Eye (tissue), 1 donor: ENCODE measurements at regions not wholly inside any gene's neighbourhood (a gene's known extent, or its start where the extent isn't known, plus 50 kb on each side); places are given as distances from the start of the nearest gene placed in this dataset.
A peak's percentile ranks its signal among the peaks of the same experiment; 100 is the strongest.

Source experiments
- DNase-seq: peaks from one replicate; pipeline ENCODE4 v3.0.0-alpha.2; 2015

GRCh38 chr3:150213577-150213976 is 194.5 kb upstream of the TSC22D2 start:
- no peak for DNase-seq

- no peak for DNase-seq
These were observed 197.5 kb upstream of the TSC22D2 start for GRCh38 chr3:150210461-150211110.

- no peak for DNase-seq
These were observed 204.8 kb upstream of the TSC22D2 start for GRCh38 chr3:150203273-150203672.

GRCh38 chr3:150202711-150203110 is 205.4 kb upstream of the TSC22D2 start:
- peak; percentile 71 for DNase-seq

- no peak for DNase-seq
These were observed 213.1 kb upstream of the TSC22D2 start for GRCh38 chr3:150194957-150195356.

GRCh38 chr3:150194513-150194912 is 213.6 kb upstream of the TSC22D2 start:
- no peak for DNase-seq

- DNase-seq: no peak
These were observed 213.9 kb upstream of the PFN2 start for GRCh38 chr3:150184426-150185071.

- peak; percentile 92 for DNase-seq
These were observed 213.2 kb upstream of the PFN2 start for GRCh38 chr3:150183678-150184425.

GRCh38 chr3:150180334-150180733 is 209.6 kb upstream of the PFN2 start:
- no peak for DNase-seq

- DNase-seq: no peak
These were observed 208.6 kb upstream of the PFN2 start for GRCh38 chr3:150179330-150179729.

- no peak for DNase-seq
These were observed 207.1 kb upstream of the PFN2 start for GRCh38 chr3:150177673-150178381.

- DNase-seq: no peak
These were observed 203.5 kb upstream of the PFN2 start for GRCh38 chr3:150174179-150174578.

GRCh38 chr3:150172356-150172755 is 201.7 kb upstream of the PFN2 start:
- no peak for DNase-seq

- DNase-seq: peak; percentile 68
These were observed 200.3 kb upstream of the PFN2 start for GRCh38 chr3:150170852-150171520.

GRCh38 chr3:150169330-150169940 is 198.7 kb upstream of the PFN2 start:
- no peak for DNase-seq

- no peak for DNase-seq
These were observed 198.0 kb upstream of the PFN2 start for GRCh38 chr3:150168698-150169097.

GRCh38 chr3:150165396-150166094 is 194.8 kb upstream of the PFN2 start:
- DNase-seq: no peak

GRCh38 chr3:150161011-150161410 is 190.3 kb upstream of the PFN2 start:
- DNase-seq: no peak

- DNase-seq: peak; percentile 50
These were observed 188.4 kb upstream of the PFN2 start for GRCh38 chr3:150158943-150159625.

GRCh38 chr3:150152567-150152966 is 181.9 kb upstream of the PFN2 start:
- DNase-seq: no peak

- DNase-seq: no peak
These were observed 179.9 kb upstream of the PFN2 start for GRCh38 chr3:150150633-150151032.
